ENCODE measurements at regions not wholly inside any gene's neighbourhood (a gene's known extent, or its start where the extent isn't known, plus 50 kb on each side); places are given as distances from the start of the nearest gene placed in this dataset.

GRCh38 chr5:91280362-91281269 is 102.5 kb downstream of the ARRDC3 start:
- peaks cover 40% of the 10 kb centered on the region for H3K4me1 Mint-ChIP-seq (ENCODE audit: low read depth)
- H3K36me3 Mint-ChIP-seq (ENCODE audit: low read depth) = peaks cover 7% of the 10 kb centered on the region
- H3K4me3 Mint-ChIP-seq = peak overlapping the region; percentile 81
- H3K27me3 Mint-ChIP-seq (ENCODE audit: insufficient read depth) = peaks cover 4% of the 10 kb centered on the region
- intact Hi-C loops (cut with micrococcal nuclease) = loop anchor here (1.0 to 5.0 kb wide), 8 partner anchors 11 to 873 kb away; partner anchors contain the start of genes ARRDC3 and CETN3
- DNase-seq (ENCODE audit: low spot score) = peak; percentile 84
- peak overlapping the region; percentile 82 for H3K27ac Mint-ChIP-seq
- H3K9me3 Mint-ChIP-seq = peaks cover 15% of the 10 kb centered on the region

GRCh38 chr5:91277840-91278239 is 105.3 kb downstream of the ARRDC3 start:
- H3K27ac Mint-ChIP-seq = no peak overlapping the region
- H3K4me3 Mint-ChIP-seq = no peak overlapping the region
- peaks cover 40% of the 10 kb centered on the region for H3K4me1 Mint-ChIP-seq (ENCODE audit: low read depth)
- H3K27me3 Mint-ChIP-seq (ENCODE audit: insufficient read depth) = peaks cover 6% of the 10 kb centered on the region
- DNase-seq (ENCODE audit: low spot score) = no peak
- intact Hi-C loops (cut with micrococcal nuclease) = no loop called here
- H3K36me3 Mint-ChIP-seq (ENCODE audit: low read depth) = peaks cover 1% of the 10 kb centered on the region
- peaks cover 4% of the 10 kb centered on the region for H3K9me3 Mint-ChIP-seq

- Mint-ChIP-seq H3K9me3 (peaks cover 4% of the 10 kb centered on the region), H3K4me3 (no peak overlapping the region), H3K36me3 (ENCODE audit: low read depth) (peaks cover 1% of the 10 kb centered on the region), H3K27me3 (ENCODE audit: insufficient read depth) (peaks cover 6% of the 10 kb centered on the region), H3K27ac (no peak overlapping the region), H3K4me1 (ENCODE audit: low read depth) (peaks cover 37% of the 10 kb centered on the region)
- no peak for DNase-seq (ENCODE audit: low spot score)
- intact Hi-C loops (cut with micrococcal nuclease) = no loop called here
Observed at GRCh38 chr5:91277093-91277626, 106.0 kb downstream of the ARRDC3 start.

- DNase-seq (ENCODE audit: low spot score) = no peak
- peaks cover 29% of the 10 kb centered on the region for H3K4me1 Mint-ChIP-seq (ENCODE audit: low read depth)
- intact Hi-C loops (cut with micrococcal nuclease) = no loop called here
- H3K4me3 Mint-ChIP-seq = peak overlapping the region; percentile 48
- peaks cover 1% of the 10 kb centered on the region for H3K36me3 Mint-ChIP-seq (ENCODE audit: low read depth)
- H3K27me3 Mint-ChIP-seq (ENCODE audit: insufficient read depth) = peaks cover 8% of the 10 kb centered on the region
- peak overlapping the region; percentile 75 for H3K27ac Mint-ChIP-seq
- H3K9me3 Mint-ChIP-seq = peaks cover 4% of the 10 kb centered on the region
Observed at GRCh38 chr5:91272858-91273257, 110.3 kb downstream of the ARRDC3 start.

- Mint-ChIP-seq H3K4me1 (ENCODE audit: low read depth) (peaks cover 29% of the 10 kb centered on the region), H3K4me3 (no peak overlapping the region), H3K27me3 (ENCODE audit: insufficient read depth) (peaks cover 10% of the 10 kb centered on the region), H3K36me3 (ENCODE audit: low read depth) (peaks cover 1% of the 10 kb centered on the region), H3K9me3 (peaks cover 4% of the 10 kb centered on the region), H3K27ac (no peak overlapping the region)
- no peak for DNase-seq (ENCODE audit: low spot score)
- intact Hi-C loops (cut with micrococcal nuclease) = no loop called here
Observed at GRCh38 chr5:91271999-91272398, 111.1 kb downstream of the ARRDC3 start.

GRCh38 chr5:91269198-91269597 is 113.9 kb downstream of the ARRDC3 start:
- Mint-ChIP-seq H3K4me1 (ENCODE audit: low read depth) (peaks cover 40% of the 10 kb centered on the region), H3K4me3 (no peak overlapping the region), H3K27ac (peak overlapping the region; percentile 49), H3K27me3 (ENCODE audit: insufficient read depth) (peaks cover 17% of the 10 kb centered on the region), H3K36me3 (ENCODE audit: low read depth) (peaks cover 1% of the 10 kb centered on the region), H3K9me3 (peaks cover 4% of the 10 kb centered on the region)
- peak; percentile 41 for DNase-seq (ENCODE audit: low spot score)
- intact Hi-C loops (cut with micrococcal nuclease) = loop anchor here (1.0 to 2.0 kb wide), 8 partner anchors 11 to 795 kb away; partner anchors contain the start of genes MBLAC2 and POLR3G

GRCh38 chr5:91266184-91266705 is 116.9 kb downstream of the ARRDC3 start:
- Mint-ChIP-seq H3K27ac (no peak overlapping the region), H3K4me1 (ENCODE audit: low read depth) (peaks cover 31% of the 10 kb centered on the region), H3K27me3 (ENCODE audit: insufficient read depth) (peaks cover 16% of the 10 kb centered on the region), H3K9me3 (peaks cover 3% of the 10 kb centered on the region), H3K36me3 (ENCODE audit: low read depth) (no peaks in the 10 kb centered on the region), H3K4me3 (peak overlapping the region; percentile 11)
- intact Hi-C loops (cut with micrococcal nuclease) = no loop called here
- DNase-seq (ENCODE audit: low spot score) = no peak

- Mint-ChIP-seq H3K9me3 (peaks cover 3% of the 10 kb centered on the region), H3K27ac (no peak overlapping the region), H3K4me3 (no peak overlapping the region), H3K27me3 (ENCODE audit: insufficient read depth) (peaks cover 16% of the 10 kb centered on the region), H3K36me3 (ENCODE audit: low read depth) (no peaks in the 10 kb centered on the region), H3K4me1 (ENCODE audit: low read depth) (peaks cover 21% of the 10 kb centered on the region)
- DNase-seq (ENCODE audit: low spot score) = no peak
- intact Hi-C loops (cut with micrococcal nuclease) = no loop called here
Observed at GRCh38 chr5:91264311-91265051, 118.6 kb downstream of the ARRDC3 start.

GRCh38 chr5:91263898-91264297 is 119.2 kb downstream of the ARRDC3 start:
- Mint-ChIP-seq H3K27ac (no peak overlapping the region), H3K4me1 (ENCODE audit: low read depth) (peaks cover 16% of the 10 kb centered on the region), H3K4me3 (no peak overlapping the region), H3K27me3 (ENCODE audit: insufficient read depth) (peaks cover 14% of the 10 kb centered on the region), H3K36me3 (ENCODE audit: low read depth) (no peaks in the 10 kb centered on the region), H3K9me3 (peaks cover 3% of the 10 kb centered on the region)
- DNase-seq (ENCODE audit: low spot score) = no peak
- intact Hi-C loops (cut with micrococcal nuclease) = no loop called here

- intact Hi-C loops (cut with micrococcal nuclease) = no loop called here
- no peak overlapping the region for H3K4me3 Mint-ChIP-seq
- H3K36me3 Mint-ChIP-seq (ENCODE audit: low read depth) = no peaks in the 10 kb centered on the region
- no peaks in the 10 kb centered on the region for H3K9me3 Mint-ChIP-seq
- H3K27ac Mint-ChIP-seq = no peak overlapping the region
- DNase-seq (ENCODE audit: low spot score) = no peak
- no peaks in the 10 kb centered on the region for H3K4me1 Mint-ChIP-seq (ENCODE audit: low read depth)
- H3K27me3 Mint-ChIP-seq (ENCODE audit: insufficient read depth) = peaks cover 9% of the 10 kb centered on the region
Observed at GRCh38 chr5:91257301-91257700, 125.8 kb downstream of the ARRDC3 start.

- intact Hi-C loops (cut with micrococcal nuclease) = no loop called here
- Mint-ChIP-seq H3K4me1 (ENCODE audit: low read depth) (no peaks in the 10 kb centered on the region), H3K4me3 (no peak overlapping the region), H3K9me3 (no peaks in the 10 kb centered on the region), H3K27ac (no peak overlapping the region), H3K36me3 (ENCODE audit: low read depth) (no peaks in the 10 kb centered on the region), H3K27me3 (ENCODE audit: insufficient read depth) (peaks cover 9% of the 10 kb centered on the region)
- no peak for DNase-seq (ENCODE audit: low spot score)
Observed at GRCh38 chr5:91256142-91256524, 127.0 kb downstream of the ARRDC3 start.

- H3K4me1 Mint-ChIP-seq (ENCODE audit: low read depth) = no peaks in the 10 kb centered on the region
- H3K27ac Mint-ChIP-seq = no peak overlapping the region
- intact Hi-C loops (cut with micrococcal nuclease) = no loop called here
- H3K4me3 Mint-ChIP-seq = no peak overlapping the region
- no peak for DNase-seq (ENCODE audit: low spot score)
- H3K36me3 Mint-ChIP-seq (ENCODE audit: low read depth) = no peaks in the 10 kb centered on the region
- no peaks in the 10 kb centered on the region for H3K9me3 Mint-ChIP-seq
- H3K27me3 Mint-ChIP-seq (ENCODE audit: insufficient read depth) = peaks cover 9% of the 10 kb centered on the region
Observed at GRCh38 chr5:91255396-91256141, 127.5 kb downstream of the ARRDC3 start.
